Gastrocnemius medialis (tissue), 4 donors: ENCODE measurements at regions not wholly inside any gene's neighbourhood (a gene's known extent, or its start where the extent isn't known, plus 50 kb on each side); places are given as distances from the start of the nearest gene placed in this dataset.

Experiments used
- CTCF ChIP-seq, 5 experiments: fragments of 450-650 bp in 3 of 5; fragments of 200-600 bp in 2 of 5; sonication (generic) in 2 of 5; IDR thresholded peaks in 4 of 5; conservative IDR thresholded peaks in 1 of 5; 1 replicate in 4 of 5; 2 replicates in 1 of 5; pipeline ENCODE4 v1.5.1; 2016 to 2019; ENCODE audit warnings: antibody characterized with exemption in 5 of 5, mild to moderate bottlenecking in 3 of 5, moderate library complexity in 3 of 5
- POLR2A ChIP-seq, 2 donors: fragments of 450-650 bp; IDR thresholded peaks; one replicate each; pipeline ENCODE4 v1.6.1; 2017; ENCODE audit warnings: antibody characterized with exemption in 2 of 2, mild to moderate bottlenecking in 2 of 2, moderate library complexity in 2 of 2

DNA sequence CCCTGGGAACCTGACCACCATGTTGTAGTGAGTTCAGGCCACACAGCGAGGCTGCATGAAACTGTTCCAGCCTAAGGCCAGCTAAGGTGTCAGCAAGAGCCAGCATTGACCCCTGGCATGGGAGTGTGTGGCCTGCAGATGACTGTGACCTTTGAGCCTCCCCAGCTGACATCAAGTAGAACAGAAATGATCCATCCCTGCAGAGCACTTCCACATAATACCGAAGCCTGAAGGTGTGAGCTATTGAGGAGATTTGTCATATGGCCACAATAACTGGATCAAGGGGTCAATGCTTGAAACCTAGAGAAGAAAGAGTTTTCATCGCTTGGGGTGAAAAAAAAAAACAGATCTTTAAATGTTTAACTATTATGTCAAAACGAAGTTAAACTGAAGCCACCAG is 207.3 kb upstream of the SOX11 start:
- no peak for TF ChIP-seq CTCF (IDR thresholded peaks at IDR 0.05 in 4 of 5, conservative IDR thresholded peaks at IDR 0.05 in 1 of 5)
- no peak for TF ChIP-seq POLR2A (IDR thresholded peaks at IDR 0.05)
